NK-92 (cell line): ENCODE measurements at regions not wholly inside any gene's neighbourhood (a gene's known extent, or its start where the extent isn't known, plus 50 kb on each side); places are given as distances from the start of the nearest gene placed in this dataset.
"Not testable (repeated sequence)": the region's sequence is repeated elsewhere in the genome, so short reads cannot be mapped to it uniquely, and the experiment has no call there.

Source experiments
- DNase-seq: peaks from one replicate; lab custom pipeline; 2025; ENCODE audit not compliant: unreplicated experiment; lab: John Stamatoyannopoulos, UW

DNA sequence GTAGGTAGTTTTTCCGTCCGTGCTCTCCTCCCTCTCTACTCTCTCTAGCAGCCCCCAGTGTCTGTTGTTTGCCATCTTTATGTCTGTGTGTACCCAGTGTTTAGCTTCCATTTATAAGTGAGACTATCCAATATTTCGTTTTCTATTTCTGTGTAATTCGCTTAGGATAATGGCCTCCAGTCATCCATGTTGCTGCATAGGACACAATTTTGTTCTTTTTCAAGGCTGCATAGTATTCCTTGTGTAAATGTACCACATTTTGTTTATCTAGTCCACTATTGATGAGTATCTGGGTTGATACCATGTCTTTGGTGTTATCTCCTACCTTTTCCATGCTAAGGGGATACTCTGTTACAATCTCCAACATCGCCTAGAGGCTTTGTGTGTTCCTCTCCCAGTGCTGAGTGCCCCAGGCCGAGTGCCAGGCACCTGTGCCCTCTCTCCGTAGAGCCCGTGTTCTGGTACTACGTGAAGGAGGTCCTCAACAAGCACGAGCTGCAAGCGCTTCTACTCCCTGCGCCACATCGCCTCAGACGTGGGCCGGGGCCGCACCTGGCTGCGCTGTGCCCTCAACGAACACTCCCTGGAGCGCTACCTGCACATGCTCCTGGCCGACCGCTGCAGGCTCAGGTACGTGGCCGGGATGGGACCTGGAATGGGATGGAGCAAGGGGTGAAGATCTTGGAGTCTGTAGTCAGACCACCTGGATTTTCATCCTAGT, 51.0 kb downstream of the NPIPB11 start:
- DNase-seq: not testable (repeated sequence)

DNA sequence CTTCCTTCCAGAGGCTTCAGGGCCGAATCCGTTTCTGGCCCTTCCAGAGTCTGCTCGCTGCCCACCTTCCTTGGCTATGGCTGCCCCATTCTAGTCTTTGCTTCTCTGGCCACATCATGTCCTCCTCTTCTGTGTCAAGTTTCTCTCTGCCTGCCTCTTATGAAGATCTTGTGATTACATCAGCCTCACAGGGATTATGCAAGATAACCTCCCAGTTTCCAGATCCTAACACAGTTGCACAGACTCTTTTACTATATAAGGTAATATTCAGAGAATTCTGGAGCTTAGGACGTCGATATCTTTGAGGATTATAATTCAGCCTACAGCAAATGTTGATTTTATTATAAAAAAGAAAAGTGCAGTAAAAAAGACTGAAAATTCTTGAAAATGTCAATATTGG, 52.1 kb downstream of the NPIPB11 start:
- DNase-seq: not testable (repeated sequence)

DNA sequence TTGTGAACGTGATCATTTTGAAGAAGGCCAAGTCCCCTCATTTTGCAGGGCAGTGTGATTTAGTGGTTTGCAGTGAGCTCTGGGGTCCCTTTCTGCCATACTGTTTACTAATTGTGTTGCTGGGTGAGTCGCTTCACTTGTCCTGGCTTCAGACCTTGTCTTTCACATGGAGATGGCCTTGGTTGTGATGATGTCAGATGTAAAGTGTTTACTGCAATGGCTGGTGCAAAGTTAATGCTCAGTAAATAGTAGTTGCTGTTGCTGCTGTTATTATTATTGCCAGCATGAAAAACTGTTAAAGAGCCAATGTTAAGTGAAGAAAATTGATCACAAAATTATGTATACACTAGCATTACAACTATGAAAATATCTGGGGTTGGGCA, 53.9 kb downstream of the NPIPB11 start:
- not testable (repeated sequence) for DNase-seq

DNA sequence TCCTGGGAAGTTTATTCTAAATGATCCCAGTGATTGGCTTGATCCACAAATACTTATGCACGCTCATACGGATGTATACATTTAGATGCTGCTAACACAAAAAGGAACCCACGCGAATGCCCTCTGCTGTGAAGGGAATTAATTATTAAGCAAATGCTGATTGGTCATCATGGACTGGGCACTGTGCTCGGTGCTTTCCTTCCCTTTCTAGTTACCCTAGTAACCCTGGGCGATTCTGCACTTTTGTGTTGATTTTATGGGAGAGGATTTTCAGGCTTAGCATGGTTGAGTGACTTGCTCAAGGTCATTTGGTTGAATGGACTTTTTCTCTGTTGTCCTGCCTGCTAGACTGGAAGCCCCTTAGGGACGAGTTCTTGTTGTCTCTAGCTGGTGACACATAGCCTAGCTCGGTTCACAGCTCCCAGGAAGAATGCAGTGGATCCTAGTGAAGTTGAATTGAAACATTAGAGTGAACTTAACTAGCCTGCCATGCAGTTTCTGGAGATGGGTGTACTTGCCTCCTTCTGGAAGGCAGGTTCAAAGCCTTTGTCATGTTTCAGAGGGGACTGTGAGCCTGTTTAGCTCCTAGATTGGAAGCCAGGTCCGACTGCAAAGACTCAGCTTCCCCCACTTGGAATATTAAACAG, 54.4 kb downstream of the NPIPB11 start:
- DNase-seq: not testable (repeated sequence)

DNA sequence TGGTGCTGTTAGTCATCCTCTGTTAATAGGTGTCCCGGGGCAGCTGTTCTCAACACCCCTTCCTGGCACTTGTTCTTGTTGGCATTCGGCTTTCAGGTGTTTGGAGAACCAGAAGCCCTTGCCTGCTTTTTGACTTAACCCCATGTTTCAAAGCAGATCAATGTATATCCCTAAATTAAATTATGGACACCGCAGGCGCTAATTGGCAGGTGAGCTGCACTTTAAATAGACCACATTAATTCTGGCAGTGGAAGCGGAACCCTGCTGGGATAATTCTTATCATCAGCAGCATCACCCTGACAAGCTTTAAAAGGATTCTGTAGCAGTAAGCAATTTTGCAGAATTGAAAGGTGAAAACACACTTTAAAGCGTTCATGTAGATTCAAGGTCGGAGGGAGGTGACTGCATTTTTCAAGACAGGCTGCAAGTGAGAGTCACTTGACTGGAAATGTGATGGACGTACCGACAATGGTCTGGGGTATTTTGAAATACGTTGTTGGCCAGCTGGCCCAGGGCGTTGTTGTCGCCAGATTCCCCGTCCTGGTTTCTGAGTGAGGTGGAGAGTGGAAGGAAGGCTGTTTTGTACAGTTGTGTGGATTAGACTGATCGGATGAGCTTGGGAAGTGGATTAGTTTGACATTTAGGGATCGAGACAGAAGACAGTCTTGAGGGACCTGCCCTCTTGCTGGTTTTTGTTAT, 55.1 kb downstream of the NPIPB11 start:
- DNase-seq: not testable (repeated sequence)

DNA sequence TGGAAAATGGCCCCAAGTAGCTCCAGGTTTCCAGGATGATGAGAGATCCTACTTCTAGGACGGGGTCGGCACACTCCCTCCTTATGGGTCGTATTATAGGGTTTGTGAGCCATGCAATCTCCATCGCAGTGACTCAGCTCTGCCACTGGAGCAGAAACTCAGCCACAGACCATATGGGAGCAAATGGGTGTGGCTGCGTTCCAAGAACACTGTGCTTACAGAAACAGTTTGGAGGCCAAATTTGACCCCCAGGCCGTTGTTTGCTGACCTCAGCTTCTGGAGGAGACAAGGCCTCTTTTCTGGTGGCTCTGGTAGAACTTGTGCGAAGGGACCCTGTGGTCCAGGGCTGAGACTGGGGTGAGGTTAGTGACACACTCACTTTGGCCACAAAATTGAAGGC, 56.5 kb downstream of the NPIPB11 start:
- DNase-seq: not testable (repeated sequence)

DNA sequence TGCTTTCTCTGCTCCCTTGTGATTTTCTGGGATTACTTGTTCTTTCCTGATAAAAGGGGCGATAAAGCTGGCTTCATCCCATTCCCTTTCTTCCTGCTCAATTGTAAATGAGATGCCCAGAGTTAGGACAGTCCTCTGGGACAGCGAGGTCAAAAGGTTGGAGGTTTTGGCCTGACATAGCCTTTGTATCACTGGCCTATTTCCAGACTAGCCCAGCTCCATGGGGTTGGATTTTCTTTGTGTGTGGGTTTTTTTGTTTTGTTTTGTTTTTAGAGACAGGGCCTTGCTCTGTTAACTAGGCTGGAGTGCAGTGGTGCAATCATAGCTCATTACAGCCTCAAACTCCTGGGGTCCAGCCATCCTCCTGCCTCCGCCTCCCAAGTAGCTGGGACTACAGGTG, 57.8 kb downstream of the NPIPB11 start:
- not testable (repeated sequence) for DNase-seq

DNA sequence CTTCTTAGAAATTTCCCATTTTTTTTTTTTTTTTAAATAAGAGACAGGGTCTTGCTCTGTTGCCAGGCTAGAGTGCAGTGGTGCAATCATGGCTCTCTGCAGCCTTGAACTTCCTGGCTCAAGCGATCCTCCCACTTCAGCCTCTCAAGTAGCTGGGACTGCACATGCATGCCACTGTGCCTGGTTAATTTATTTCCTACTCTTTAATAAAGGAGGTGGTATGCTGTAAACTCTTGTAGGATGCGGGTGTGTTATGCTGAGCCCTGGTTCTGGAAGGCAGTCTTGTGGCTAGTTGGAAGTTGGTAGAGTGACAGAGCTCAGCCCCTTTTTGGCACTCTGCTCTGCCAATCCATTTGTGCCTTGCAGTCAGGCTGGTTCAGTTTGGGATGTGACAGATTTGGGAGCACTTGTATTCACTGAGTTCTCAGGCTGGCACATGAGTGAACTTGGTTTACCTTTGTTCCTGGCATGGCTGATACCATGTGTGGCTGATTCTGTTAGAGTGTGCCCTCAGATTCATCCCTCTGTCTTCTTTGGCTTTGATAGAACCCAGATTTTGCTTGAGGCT, 58.3 kb downstream of the NPIPB11 start:
- DNase-seq: not testable (repeated sequence)

DNA sequence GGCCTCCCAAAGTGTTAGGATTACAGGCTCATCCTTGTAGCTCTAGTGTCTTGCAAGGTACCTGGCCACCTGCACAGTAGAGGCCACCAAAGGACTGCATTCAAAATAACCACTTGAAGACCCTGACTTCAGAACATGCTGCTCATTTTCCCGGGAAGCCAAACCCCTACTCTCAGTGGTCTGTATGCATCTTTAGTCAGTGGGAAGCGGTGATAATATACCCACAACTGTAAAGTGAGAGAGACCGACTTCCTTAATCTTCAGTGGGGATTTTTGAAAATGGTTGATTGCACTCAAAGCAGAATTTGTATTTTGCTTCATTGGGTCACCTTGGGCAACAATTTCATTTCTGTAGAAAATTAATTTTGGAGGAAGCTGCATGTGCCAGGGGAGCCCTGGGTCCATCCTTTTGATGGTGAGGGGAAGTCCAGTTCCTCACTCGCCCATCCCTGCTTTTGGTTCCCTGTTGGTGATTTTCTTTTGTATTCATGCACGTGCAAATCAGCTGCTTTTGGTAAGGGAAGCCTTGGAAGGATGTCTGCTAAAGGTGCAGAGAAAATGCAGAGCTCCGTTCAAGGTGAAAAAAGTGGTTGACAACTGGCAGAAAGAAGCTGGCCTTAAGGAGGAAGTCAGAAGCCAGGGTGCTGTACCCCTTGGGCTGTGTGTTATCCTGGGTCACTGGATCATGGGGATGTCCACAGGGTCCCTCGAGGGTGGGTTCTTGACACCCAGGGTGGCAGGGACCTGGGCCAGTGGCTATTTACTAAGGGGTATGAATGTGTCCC, 59.5 kb downstream of the NPIPB11 start:
- not testable (repeated sequence) for DNase-seq

DNA sequence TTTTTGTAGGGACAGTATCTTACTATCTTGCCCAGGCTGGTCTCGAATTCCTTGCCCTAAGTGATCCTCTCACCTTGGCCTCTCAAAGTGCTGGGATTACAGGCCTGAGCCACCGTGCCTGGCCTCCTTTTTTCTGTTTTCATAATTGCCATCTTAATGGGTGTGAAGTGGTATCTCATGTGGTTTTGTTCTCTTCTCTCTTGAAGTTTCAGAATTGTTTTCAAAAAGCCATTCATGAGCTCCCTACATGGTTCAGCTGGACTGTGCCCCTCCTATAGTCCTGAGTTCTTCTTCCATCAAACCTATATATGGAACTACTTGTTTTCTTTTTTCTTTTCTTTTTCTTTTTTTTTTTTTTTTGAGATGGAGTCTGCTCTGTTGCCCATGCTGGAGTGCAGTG, 60.3 kb downstream of the NPIPB11 start:
- DNase-seq: not testable (repeated sequence)

DNA sequence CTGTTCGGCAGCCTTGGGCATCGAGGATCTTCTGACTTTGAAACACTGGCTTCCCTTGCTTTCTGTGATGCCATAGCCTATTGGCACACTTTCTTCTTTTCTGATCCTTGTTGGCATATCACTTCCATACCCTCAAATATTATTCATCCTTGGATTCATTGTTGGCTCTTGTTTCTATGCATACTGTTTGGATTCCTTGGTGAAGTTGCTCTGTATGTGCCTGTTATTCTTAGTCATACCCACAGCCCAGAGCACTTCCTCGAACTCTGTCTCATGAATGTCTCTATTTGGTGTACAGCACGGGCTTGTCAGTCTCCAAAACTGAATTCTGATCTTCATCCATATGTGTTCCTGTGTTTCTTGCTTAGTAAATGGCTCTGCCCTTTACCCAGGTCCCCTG, 63.6 kb downstream of the NPIPB11 start:
- not testable (repeated sequence) for DNase-seq

DNA sequence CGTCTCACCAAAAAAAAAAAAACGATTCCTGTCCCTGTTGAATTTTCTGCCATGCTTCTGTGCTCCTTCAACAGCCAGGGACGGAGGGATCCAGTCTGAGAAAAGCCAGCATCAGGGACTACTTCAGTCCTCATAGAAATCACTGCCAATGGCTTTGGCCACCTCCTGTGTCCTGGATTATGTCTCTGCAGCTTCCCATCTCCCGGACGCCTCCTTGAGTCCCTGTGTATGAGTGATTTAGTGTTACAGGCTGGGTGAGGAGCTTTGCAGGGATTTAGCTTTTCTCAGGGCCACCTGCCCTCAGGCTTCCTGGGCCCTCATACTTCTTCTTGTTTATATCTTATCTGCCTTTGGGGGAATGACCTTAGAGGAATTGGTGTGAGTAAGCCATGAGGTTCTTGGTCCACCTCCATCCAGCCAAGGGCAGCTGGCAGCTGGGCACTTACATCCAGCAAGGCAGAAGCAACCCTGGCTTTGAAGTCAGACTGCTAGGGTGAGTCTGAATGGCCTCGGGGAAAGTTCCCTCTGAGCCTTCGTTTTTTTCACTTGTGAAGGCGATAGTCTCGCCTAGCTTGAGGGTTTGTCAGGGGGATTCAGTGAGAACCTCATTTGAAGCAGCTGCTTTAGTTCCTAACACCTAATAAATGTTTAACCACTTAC, 65.6 kb downstream of the NPIPB11 start:
- not testable (repeated sequence) for DNase-seq

DNA sequence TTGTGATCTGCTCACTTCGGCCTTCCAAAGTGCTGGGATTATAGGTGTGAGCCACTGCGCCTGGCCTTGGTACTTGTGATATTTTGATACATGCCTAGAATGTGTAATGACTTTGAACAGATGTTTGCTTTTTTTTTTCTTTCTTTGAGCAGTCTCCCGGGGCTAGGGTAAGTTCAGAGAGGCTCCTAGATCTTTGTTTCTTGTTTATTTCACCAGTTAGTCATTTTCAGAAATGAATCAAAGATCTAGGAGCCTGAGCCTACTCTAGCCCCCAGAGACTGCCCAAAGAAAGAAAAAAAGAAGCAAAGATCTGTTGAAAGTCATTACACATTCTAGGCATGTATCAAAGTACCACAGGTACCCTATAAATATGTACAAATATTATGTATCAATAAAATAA, 66.3 kb downstream of the NPIPB11 start:
- DNase-seq: not testable (repeated sequence)

DNA sequence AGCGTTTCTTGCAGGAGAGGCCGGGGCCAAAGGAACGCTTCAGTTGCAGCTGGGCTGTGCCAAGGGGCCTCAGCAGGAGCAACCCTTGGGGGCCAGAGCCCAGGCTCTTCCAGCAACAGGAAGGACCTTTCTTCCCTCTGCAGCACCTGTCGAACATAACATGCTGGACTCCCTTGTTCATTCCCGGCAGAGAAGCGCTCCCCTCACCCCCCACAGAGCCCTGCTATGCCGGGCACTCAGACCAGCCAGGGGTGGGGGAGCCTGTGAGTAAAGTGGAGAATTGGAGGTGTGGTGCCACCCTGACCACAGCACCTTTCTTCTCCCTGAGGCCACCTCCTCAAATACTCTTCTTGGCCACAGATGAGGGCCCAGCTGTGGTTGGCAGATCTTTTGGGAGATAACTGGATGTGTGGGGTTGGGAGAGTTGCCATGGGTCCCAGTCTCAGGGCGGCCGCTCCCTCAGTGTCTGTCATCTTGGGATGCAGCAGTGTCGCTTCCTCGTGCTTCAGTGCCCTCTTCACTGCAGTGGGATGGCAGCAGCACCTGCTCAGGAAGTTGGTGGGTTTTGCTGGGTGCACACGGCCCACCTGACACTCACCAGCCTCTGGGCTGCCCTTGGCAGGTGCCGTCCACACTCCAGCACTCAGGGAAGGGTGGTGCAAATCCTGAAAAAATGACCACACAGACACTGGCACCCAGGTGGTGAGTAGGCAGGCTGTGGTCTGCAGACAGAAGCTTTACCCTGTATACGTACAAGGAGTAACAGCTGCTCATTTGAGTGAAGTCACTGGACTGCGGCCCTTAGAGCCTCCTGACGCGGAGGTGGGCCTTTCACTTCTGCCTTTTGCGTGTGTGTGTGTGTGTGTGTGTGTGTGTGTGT, 67.5 kb downstream of the NPIPB11 start:
- DNase-seq: not testable (repeated sequence)

DNA sequence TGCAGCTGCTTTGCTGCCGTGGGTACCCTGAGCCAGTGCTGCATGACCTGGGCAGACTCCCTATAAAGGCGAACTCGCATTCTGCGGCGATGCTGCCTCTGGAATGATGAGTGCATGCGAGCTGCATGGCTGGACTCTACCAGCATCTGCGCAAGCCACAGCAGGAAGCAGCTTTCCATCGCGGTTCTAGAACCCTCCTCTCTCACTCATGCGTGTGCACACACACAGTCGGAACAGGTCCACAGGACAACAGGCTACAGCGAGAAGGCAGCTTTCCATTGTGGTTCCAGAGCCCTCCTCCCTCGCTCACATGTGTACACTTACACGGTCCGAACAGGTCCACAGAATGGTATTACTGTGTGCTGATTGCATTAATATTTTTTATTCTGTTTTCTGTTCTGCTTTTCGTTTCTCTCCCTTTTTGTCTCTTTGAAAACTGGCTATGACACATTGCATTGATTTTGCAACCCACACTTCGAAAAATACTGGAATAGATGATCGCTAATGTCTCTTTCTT, 69.1 kb downstream of the NPIPB11 start:
- not testable (repeated sequence) for DNase-seq

DNA sequence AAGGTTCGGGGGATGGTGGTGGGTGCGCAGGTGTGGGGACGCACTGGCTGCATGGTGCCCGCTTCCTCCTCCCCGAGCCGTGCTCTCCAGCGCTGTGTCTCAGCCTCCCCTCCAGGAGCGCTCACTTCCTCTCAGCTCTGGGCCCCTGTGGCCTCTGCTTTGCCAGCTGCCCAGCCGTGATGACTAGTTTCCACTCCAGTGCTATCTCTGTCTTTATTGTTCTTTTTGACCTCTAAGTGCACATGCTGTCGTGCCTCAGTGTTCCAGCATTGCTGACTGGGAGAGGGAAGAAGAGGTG, 71.0 kb downstream of the NPIPB11 start:
- DNase-seq: not testable (repeated sequence)

DNA sequence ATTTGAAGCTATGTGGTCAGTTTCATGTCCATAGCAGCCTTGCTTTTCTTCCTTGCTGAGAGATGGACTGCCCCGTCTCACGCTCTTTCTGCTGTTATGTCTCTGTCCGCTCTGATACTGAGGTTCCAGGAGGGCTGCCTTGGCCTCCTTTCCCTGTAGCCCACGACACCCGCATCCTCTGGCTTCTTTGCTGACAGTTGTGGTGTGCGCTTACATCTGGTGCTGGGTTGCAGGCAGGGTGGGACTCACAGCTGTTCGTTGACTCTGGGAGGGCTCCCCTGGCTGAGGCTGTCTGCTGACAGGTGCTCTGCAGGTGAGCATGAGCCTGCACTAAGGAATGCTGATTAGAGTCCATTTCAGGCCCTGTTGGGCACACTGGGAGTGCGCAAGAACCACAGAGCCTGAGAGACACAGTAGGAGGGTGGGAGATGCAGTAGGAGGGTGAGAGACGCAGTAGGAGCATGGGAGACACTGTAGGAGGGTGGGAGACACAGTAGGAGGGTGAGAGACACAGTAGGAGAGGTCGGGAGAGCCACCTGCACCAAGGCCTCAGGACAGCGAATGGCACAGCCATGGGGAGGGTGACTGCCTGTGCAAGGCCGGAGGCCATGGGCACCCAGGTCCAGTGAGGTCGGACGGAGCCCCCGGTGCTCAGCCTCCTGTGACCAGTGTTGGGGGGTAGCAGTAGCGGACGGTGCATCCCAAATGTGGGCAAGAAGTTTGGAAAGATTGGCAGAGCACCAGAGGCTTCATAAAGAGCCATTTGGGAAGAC, 71.5 kb downstream of the NPIPB11 start:
- not testable (repeated sequence) for DNase-seq

DNA sequence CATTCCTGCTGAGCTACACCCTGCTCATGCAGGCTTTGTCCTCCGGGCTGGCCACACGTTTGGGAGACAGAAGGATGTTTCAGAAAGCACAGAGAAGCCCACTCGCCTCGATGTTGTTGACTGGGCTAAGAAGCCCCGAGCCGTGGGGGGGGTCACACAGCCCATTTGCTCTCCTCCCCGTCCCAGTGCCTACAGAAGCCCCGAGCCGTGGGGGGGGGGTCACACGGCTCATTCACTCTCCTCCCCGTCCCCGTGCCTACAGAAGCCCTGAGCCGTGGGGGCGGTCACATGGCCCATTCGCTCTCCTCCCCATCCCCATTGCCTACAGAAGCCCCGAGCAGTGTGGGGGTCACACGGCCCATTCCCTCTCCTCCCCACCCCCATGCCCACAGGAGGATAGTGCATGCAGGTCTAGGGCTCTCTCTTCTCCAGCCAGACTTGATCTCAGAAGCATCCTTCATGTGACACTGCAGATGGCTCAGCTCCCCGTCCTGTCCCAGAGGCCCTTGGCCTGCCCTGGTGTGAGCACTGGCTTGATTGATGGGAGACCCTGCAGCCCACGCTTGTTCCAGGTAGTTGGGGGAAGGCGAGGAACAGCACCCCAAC, 72.9 kb downstream of the NPIPB11 start:
- not testable (repeated sequence) for DNase-seq
